ENCODE measurements at regions not wholly inside any gene's neighbourhood (a gene's known extent, or its start where the extent isn't known, plus 50 kb on each side); places are given as distances from the start of the nearest gene placed in this dataset.

DNA sequence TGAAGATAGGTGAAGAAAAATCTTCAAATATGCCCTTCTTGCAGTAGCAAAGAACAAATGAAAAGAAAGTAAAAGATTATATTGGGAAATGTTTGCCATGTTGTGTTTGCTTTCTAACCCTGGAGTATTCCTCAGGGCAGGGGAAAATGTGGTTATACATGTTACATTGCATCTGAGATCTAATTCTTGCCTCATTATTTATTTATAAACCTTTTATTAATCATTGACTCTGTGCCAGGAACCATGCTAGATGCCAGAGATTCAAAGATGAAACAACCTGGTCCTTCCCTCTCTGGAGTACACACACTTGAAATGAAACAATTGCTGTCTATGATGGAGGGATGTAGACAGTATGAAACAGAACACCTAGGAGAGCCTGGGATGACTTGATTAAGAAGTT is 128.1 kb upstream of the HMGA2 start:
- no peaks in the 10 kb centered on the region for H3K36me3 ChIP-seq (ENCODE audit: low read depth)
- H3K4me1 ChIP-seq (replicated peaks; ENCODE audit: insufficient read depth) = peaks cover 25% of the 10 kb centered on the region
- BruUV-seq (replicated peaks) = no TSS peak
- H2AFZ ChIP-seq = no peak overlapping the region
- peaks cover 16% of the 10 kb centered on the region for H3F3A ChIP-seq (ENCODE audit: insufficient read depth, low read depth)
- no peaks in the 10 kb centered on the region for H4K20me1 ChIP-seq (ENCODE audit: insufficient read depth)
- intact Hi-C loops (cut with micrococcal nuclease; ENCODE audit: unreplicated experiment) = loop anchor here (5.0 to 10.0 kb wide), 2 partner anchors 181 to 389 kb away; no protein-coding TSS in a partner anchor
- CTCF ChIA-PET = interaction anchor here (0.7 kb wide), 2 partner anchors 59 to 183 kb away, joined by 3 to 9 read pairs; no protein-coding TSS in a partner anchor
- peak overlapping the region; percentile 24 for H3K27ac ChIP-seq
- H3K27me3 ChIP-seq (ENCODE audit: insufficient read depth, low read depth) = no peaks in the 10 kb centered on the region
- H3K79me2 ChIP-seq (ENCODE audit: low read depth) = no peaks in the 10 kb centered on the region
- TF ChIP-seq EZH2 (IDR thresholded peaks at IDR 0.05; ENCODE audit: low read depth) = no peak
- TF ChIP-seq, protein P1, sequence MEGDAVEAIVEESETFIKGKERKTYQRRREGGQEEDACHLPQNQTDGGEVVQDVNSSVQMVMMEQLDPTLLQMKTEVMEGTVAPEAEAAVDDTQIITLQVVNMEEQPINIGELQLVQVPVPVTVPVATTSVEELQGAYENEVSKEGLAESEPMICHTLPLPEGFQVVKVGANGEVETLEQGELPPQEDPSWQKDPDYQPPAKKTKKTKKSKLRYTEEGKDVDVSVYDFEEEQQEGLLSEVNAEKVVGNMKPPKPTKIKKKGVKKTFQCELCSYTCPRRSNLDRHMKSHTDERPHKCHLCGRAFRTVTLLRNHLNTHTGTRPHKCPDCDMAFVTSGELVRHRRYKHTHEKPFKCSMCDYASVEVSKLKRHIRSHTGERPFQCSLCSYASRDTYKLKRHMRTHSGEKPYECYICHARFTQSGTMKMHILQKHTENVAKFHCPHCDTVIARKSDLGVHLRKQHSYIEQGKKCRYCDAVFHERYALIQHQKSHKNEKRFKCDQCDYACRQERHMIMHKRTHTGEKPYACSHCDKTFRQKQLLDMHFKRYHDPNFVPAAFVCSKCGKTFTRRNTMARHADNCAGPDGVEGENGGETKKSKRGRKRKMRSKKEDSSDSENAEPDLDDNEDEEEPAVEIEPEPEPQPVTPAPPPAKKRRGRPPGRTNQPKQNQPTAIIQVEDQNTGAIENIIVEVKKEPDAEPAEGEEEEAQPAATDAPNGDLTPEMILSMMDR (conservative IDR thresholded peaks at IDR 0.05) = no peak
- H3K9me2 ChIP-seq (ENCODE audit: insufficient read depth) = no peaks in the 10 kb centered on the region
- peaks cover 7% of the 10 kb centered on the region; the same call in 1 of the 2 replicates for H3K9me3 ChIP-seq (ENCODE audit: insufficient read depth, low read depth)
- POLR2A ChIA-PET (ENCODE audit: unreplicated experiment) = interaction anchor here (0.7 kb wide), 1 partner anchor 83 kb away, joined by 9 read pairs; no protein-coding TSS in a partner anchor
- peak in 1 of 2 experiments; percentile 34 for DNase-seq
- no peak overlapping the region for H3K4me3 ChIP-seq
- H3K4me2 ChIP-seq = peak overlapping the region; percentile 42; the same call in 1 of the 2 replicates

DNA sequence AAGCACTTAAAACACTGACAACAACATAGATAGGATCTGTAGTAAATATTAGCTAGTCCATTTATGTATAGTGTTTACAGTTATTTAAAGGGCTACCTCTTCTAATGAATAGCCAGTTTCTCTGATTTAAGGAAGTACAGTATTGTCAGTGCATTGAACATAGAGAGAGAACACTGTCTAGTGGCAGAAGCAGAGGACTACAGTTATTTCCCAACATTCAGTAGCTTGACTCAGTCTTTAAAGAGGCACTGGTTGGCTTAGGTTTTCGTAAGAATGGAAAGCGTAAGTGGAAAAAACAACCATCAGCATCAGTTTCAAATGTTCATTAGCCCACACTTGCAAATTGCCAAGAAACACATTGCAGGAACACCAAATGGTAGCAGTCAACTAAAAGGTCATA is 125.0 kb upstream of the HMGA2 start:
- Histone ChIP-seq H3K36me3 (ENCODE audit: low read depth) (no peaks in the 10 kb centered on the region), H2AFZ (no peak overlapping the region), H3K4me1 (replicated peaks; ENCODE audit: insufficient read depth) (peaks cover 24% of the 10 kb centered on the region), H3K4me2 (no peak overlapping the region), H3K9me3 (ENCODE audit: insufficient read depth, low read depth) (peaks cover 6% of the 10 kb centered on the region; the same call in 1 of the 2 replicates), H3K4me3 (no peak overlapping the region), H3K27me3 (ENCODE audit: insufficient read depth, low read depth) (no peaks in the 10 kb centered on the region), H3K9me2 (ENCODE audit: insufficient read depth) (no peaks in the 10 kb centered on the region), H3F3A (ENCODE audit: insufficient read depth, low read depth) (peaks cover 16% of the 10 kb centered on the region), H3K27ac (no peak overlapping the region), H4K20me1 (ENCODE audit: insufficient read depth) (no peaks in the 10 kb centered on the region), H3K79me2 (ENCODE audit: low read depth) (no peaks in the 10 kb centered on the region)
- ChIA-PET CTCF (interaction anchor here (0.6 kb wide), 2 partner anchors 118 to 180 kb away, joined by 3 read pairs; no protein-coding TSS in a partner anchor), POLR2A (ENCODE audit: unreplicated experiment) (no interaction called here)
- TF ChIP-seq EZH2 (IDR thresholded peaks at IDR 0.05; ENCODE audit: low read depth) = no peak
- TF ChIP-seq, protein P1 (conservative IDR thresholded peaks at IDR 0.05) = no peak
- BruUV-seq (replicated peaks) = no TSS peak
- intact Hi-C loops (cut with micrococcal nuclease; ENCODE audit: unreplicated experiment) = loop anchor here (5.0 to 10.0 kb wide), 2 partner anchors 178 to 386 kb away; no protein-coding TSS in a partner anchor
- no peak for DNase-seq

DNA sequence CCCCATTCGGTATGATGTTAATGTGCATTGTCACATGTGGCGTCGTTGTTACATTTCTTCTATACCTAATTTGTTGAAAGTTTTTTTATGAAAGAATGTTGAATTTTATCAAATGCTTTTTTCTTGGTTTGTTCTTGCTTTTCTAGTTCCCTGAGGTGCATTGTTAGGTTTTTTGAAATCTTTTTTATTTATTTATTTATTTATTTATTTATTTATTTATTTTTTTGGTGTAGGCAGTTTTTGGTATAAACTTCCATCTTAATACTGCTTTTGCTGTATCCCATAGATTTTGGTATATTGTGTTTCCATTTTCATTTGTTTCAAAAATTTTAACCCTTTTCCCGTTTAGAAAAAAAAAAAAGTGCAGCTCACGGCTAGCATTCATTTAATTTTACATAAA is 121.1 kb upstream of the HMGA2 start:
- Histone ChIP-seq H3K4me3 (no peak overlapping the region), H3K9me2 (ENCODE audit: insufficient read depth) (no peaks in the 10 kb centered on the region), H3K27ac (no peak overlapping the region), H3K27me3 (ENCODE audit: insufficient read depth, low read depth) (no peaks in the 10 kb centered on the region), H4K20me1 (ENCODE audit: insufficient read depth) (no peaks in the 10 kb centered on the region), H3F3A (ENCODE audit: insufficient read depth, low read depth) (no peaks in the 10 kb centered on the region), H3K9me3 (ENCODE audit: insufficient read depth, low read depth) (peaks cover 26% of the 10 kb centered on the region), H3K4me1 (replicated peaks; ENCODE audit: insufficient read depth) (no peaks in the 10 kb centered on the region), H2AFZ (no peak overlapping the region), H3K4me2 (no peak overlapping the region), H3K79me2 (ENCODE audit: low read depth) (no peaks in the 10 kb centered on the region), H3K36me3 (ENCODE audit: low read depth) (no peaks in the 10 kb centered on the region)
- POLR2A ChIA-PET (ENCODE audit: unreplicated experiment) = no interaction called here
- intact Hi-C loops (cut with micrococcal nuclease; ENCODE audit: unreplicated experiment) = no loop called here
- CTCF ChIA-PET = no interaction called here
- no peak for DNase-seq
- BruUV-seq (replicated peaks) = no TSS peak
- TF ChIP-seq, protein P1 (conservative IDR thresholded peaks at IDR 0.05) = no peak
- TF ChIP-seq EZH2 (IDR thresholded peaks at IDR 0.05; ENCODE audit: low read depth) = no peak

All from PC-9 (cell line).